SK-N-SH treated with all-trans-retinoic acid at 6 μM for 48 hours (cell line): ENCODE measurements at regions not wholly inside any gene's neighbourhood (a gene's known extent, or its start where the extent isn't known, plus 50 kb on each side); places are given as distances from the start of the nearest gene placed in this dataset.

Experiments used
- ATAC-seq: fragments of 200-7000 bp; cut with Tn5 transposase; 3 replicates; pipeline ENCODE4 v1.9.1; 2020; ENCODE audit warnings: mild to moderate bottlenecking, moderate library complexity
- ARNTL ChIP-seq: fragments of 450-650 bp; formaldehyde crosslinking; IDR thresholded peaks from 2 replicates; pipeline ENCODE4 v1.5.0; 2020; ENCODE audit warnings: low read depth, mild to moderate bottlenecking, moderate library complexity, borderline replicate concordance
- CSDC2 ChIP-seq: fragments of 250-450 bp; sonication (Bioruptor Pico); IDR thresholded peaks from 2 replicates; pipeline ENCODE4 v1.5.0; 2020; ENCODE audit warnings: mild to moderate bottlenecking, moderate library complexity
- ESRRG ChIP-seq: fragments of 250-450 bp; sonication (Bioruptor Pico); IDR thresholded peaks from 2 replicates; pipeline ENCODE4 v1.6.1; 2021; ENCODE audit warnings: mild to moderate bottlenecking
- GLIS3 ChIP-seq: fragments of 250-450 bp; sonication (Bioruptor Pico); IDR thresholded peaks from 2 replicates; pipeline ENCODE4 v1.5.0; 2020; ENCODE audit warnings: mild to moderate bottlenecking, moderate library complexity
- ISL1 ChIP-seq: fragments of 250-450 bp; sonication (Bioruptor Pico); IDR thresholded peaks from 2 replicates; pipeline ENCODE4 v2.1.2; 2022; ENCODE audit warnings: mild to moderate bottlenecking, moderate library complexity
- PPARA ChIP-seq: fragments of 250-450 bp; sonication (Bioruptor Pico); IDR thresholded peaks from 2 replicates; pipeline ENCODE4 v1.5.0; 2020; ENCODE audit warnings: mild to moderate bottlenecking, borderline replicate concordance
- RARB ChIP-seq: fragments of 250-450 bp; sonication (Bioruptor Pico); IDR thresholded peaks from 2 replicates; pipeline ENCODE4 v1.8.0; 2021; ENCODE audit warnings: mild to moderate bottlenecking, moderate library complexity
- SNAI2 ChIP-seq: fragments of 250-450 bp; sonication (Bioruptor Pico); IDR thresholded peaks from 2 replicates; pipeline ENCODE4 v1.5.0; 2020; ENCODE audit warnings: mild to moderate bottlenecking, moderate library complexity
- TCF4 ChIP-seq: fragments of 250-450 bp; sonication (Bioruptor Pico); IDR thresholded peaks from 2 replicates; pipeline ENCODE4 v1.8.0; 2021; ENCODE audit warnings: mild to moderate bottlenecking, moderate library complexity, borderline replicate concordance
- TOX ChIP-seq: fragments of 250-450 bp; sonication (Bioruptor Pico); IDR thresholded peaks from 2 replicates; pipeline ENCODE4 v1.8.0; 2021; ENCODE audit warnings: mild to moderate bottlenecking, moderate library complexity, borderline replicate concordance
- ZC3H10 ChIP-seq: fragments of 250-450 bp; sonication (Bioruptor Pico); IDR thresholded peaks from 2 replicates; pipeline ENCODE4 v1.5.1; 2021; ENCODE audit warnings: mild to moderate bottlenecking, moderate library complexity
- ZFP3 ChIP-seq: fragments of 250-450 bp; sonication (Bioruptor Pico); IDR thresholded peaks from 2 replicates; pipeline ENCODE4 v1.5.0; 2020; ENCODE audit warnings: mild to moderate bottlenecking, moderate library complexity
- ZFP30 ChIP-seq: fragments of 450-650 bp; formaldehyde crosslinking; IDR thresholded peaks from 2 replicates; pipeline ENCODE4 v1.5.0; 2022; ENCODE audit warnings: mild to moderate bottlenecking, moderate library complexity
- ZNF565 ChIP-seq: fragments of 450-650 bp; formaldehyde crosslinking; conservative IDR thresholded peaks from 2 replicates; pipeline ENCODE4 v1.5.0; 2020; ENCODE audit warnings: low read depth, mild to moderate bottlenecking, moderate library complexity
- ZNF70 ChIP-seq: fragments of 450-650 bp; formaldehyde crosslinking; IDR thresholded peaks from 2 replicates; pipeline ENCODE4 v1.5.0; 2020; ENCODE audit warnings: mild to moderate bottlenecking, moderate library complexity
- ZNF8 ChIP-seq: fragments of 450-650 bp; formaldehyde crosslinking; IDR thresholded peaks from 2 replicates; pipeline ENCODE4 v1.5.0; 2020; ENCODE audit warnings: mild to moderate bottlenecking, moderate library complexity
- TF ChIP-seq, protein P1 (sequence below): fragments of 250-450 bp; sonication (Bioruptor Pico); IDR thresholded peaks from 2 replicates; pipeline ENCODE4 v1.5.1; 2020; ENCODE audit warnings: low read depth, mild to moderate bottlenecking, moderate library complexity
- TF ChIP-seq, protein P2 (sequence below): fragments of 250-450 bp; sonication (Bioruptor Pico); IDR thresholded peaks from 2 replicates; pipeline ENCODE4 v1.8.0; 2020; ENCODE audit warnings: mild to moderate bottlenecking, moderate library complexity, borderline replicate concordance
- TF ChIP-seq, protein P3 (sequence below): fragments of 250-450 bp; sonication (Bioruptor Pico); IDR thresholded peaks from 2 replicates; pipeline ENCODE4 v1.5.0; 2020; ENCODE audit warnings: mild to moderate bottlenecking, moderate library complexity
- TF ChIP-seq, protein P4 (sequence below): fragments of 250-450 bp; sonication (Bioruptor Pico); IDR thresholded peaks from 2 replicates; pipeline ENCODE4 v1.8.0; 2021; ENCODE audit warnings: low read depth, mild to moderate bottlenecking, moderate library complexity, borderline replicate concordance
- TF ChIP-seq, protein P5 (sequence below): fragments of 250-450 bp; sonication (Bioruptor Pico); IDR thresholded peaks from 2 replicates; pipeline ENCODE4 v1.5.1; 2021; ENCODE audit warnings: mild to moderate bottlenecking, moderate library complexity

DNA sequence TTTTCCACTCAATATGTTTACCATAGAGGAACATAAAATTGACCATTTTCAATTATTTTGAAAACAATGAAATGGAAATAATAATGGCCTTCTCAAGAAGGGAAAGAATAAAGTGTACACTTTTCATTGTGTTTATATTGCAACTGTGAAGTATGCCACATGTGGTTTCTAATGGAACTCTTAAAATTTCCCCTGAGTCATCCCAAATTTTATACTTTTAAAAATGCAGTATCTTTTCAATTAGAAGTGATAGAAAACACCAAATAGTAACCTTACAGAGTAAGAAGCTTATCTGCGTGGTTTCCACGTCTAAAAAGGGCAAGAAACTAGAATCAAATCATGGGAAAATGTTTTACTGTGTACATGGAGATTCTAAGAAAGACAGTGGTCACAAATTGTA, 70.0 kb downstream of the SCG2 start (continued):
- TF ChIP-seq ZC3H10 (CRISPR knock-in tag) (no peak), ZNF8 (CRISPR knock-in tag) (no peak), ISL1 (CRISPR knock-in tag) (no peak)

DNA sequence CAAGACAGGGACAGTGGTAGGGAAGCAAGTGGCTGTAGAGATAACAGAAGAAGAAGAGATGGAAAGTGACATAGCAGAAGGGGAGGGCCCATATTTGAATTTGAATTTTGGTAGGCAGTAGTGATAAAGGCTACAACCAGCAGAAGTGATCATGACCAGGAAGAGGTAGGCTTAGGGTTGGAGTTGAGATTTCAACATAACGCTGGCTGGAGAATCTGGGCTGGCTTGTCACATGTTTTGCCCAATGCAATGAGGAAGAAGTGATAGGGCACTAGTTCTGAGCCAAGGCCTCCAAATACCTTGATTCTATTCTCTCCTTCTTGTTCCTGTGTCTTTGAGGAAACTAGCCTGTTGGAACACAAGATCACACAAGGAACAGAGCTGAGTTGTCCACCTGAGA, 69.4 kb downstream of the SCG2 start:
- ATAC-seq = no peak
- TF ChIP-seq TOX (CRISPR knock-in tag) (no peak), PPARA (CRISPR knock-in tag) (no peak), ZC3H10 (CRISPR knock-in tag) (no peak), ZNF70 (CRISPR knock-in tag) (no peak)
- TF ChIP-seq, protein P1, sequence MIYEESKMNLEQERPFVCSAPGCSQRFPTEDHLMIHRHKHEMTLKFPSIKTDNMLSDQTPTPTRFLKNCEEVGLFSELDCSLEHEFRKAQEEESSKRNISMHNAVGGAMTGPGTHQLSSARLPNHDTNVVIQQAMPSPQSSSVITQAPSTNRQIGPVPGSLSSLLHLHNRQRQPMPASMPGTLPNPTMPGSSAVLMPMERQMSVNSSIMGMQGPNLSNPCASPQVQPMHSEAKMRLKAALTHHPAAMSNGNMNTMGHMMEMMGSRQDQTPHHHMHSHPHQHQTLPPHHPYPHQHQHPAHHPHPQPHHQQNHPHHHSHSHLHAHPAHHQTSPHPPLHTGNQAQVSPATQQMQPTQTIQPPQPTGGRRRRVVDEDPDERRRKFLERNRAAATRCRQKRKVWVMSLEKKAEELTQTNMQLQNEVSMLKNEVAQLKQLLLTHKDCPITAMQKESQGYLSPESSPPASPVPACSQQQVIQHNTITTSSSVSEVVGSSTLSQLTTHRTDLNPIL (CRISPR knock-in tag) = no peak

DNA sequence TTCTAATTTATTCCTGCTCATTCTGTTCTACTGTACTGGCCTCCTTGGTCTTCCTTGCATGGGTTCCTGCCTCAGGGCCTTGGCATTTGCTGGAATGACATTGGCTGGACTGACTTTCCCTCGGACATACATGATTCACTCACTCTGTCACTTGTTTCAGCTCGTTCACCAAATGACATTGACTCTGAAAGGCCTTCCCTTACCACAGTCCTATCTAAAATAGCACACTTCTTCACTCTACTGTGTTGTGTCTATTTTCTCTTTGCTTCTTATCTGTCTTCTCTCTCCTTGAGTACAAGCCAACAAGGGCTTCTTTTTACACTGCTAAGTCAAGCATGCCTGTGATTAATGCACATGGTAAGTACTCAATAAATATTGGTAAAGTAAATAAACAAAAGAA, 65.6 kb downstream of the SCG2 start:
- ATAC-seq = no peak
- no peak for TF ChIP-seq TCF4 (CRISPR knock-in tag)
- no peak for TF ChIP-seq ZFP30 (CRISPR knock-in tag)
- TF ChIP-seq ARNTL = no peak
- TF ChIP-seq ZNF70 (CRISPR knock-in tag) = no peak
- TF ChIP-seq GLIS3 (CRISPR knock-in tag) = no peak
- TF ChIP-seq, protein P2, sequence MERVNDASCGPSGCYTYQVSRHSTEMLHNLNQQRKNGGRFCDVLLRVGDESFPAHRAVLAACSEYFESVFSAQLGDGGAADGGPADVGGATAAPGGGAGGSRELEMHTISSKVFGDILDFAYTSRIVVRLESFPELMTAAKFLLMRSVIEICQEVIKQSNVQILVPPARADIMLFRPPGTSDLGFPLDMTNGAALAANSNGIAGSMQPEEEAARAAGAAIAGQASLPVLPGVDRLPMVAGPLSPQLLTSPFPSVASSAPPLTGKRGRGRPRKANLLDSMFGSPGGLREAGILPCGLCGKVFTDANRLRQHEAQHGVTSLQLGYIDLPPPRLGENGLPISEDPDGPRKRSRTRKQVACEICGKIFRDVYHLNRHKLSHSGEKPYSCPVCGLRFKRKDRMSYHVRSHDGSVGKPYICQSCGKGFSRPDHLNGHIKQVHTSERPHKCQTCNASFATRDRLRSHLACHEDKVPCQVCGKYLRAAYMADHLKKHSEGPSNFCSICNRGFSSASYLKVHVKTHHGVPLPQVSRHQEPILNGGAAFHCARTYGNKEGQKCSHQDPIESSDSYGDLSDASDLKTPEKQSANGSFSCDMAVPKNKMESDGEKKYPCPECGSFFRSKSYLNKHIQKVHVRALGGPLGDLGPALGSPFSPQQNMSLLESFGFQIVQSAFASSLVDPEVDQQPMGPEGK (CRISPR knock-in tag) = no peak
- no peak for TF ChIP-seq SNAI2 (CRISPR knock-in tag)

DNA sequence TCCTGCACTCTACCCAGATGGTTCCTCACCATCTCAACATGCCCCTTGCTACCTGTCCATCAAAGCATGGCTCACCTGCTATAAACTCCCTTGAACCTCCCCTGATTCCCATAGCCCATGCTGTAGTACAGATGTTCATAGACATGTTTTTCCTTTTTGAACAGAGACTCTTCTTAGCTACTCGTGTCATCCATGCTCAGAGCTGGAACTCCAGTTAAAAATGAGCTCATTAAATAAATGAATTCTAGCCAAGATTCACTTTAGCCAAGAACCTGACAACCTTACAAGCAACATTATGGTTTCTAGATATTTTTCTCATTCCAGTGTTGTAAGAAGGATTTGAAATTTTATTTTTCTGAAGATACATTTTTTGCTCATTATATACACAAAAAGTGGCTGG, 65.0 kb downstream of the SCG2 start:
- TF ChIP-seq, protein P3, sequence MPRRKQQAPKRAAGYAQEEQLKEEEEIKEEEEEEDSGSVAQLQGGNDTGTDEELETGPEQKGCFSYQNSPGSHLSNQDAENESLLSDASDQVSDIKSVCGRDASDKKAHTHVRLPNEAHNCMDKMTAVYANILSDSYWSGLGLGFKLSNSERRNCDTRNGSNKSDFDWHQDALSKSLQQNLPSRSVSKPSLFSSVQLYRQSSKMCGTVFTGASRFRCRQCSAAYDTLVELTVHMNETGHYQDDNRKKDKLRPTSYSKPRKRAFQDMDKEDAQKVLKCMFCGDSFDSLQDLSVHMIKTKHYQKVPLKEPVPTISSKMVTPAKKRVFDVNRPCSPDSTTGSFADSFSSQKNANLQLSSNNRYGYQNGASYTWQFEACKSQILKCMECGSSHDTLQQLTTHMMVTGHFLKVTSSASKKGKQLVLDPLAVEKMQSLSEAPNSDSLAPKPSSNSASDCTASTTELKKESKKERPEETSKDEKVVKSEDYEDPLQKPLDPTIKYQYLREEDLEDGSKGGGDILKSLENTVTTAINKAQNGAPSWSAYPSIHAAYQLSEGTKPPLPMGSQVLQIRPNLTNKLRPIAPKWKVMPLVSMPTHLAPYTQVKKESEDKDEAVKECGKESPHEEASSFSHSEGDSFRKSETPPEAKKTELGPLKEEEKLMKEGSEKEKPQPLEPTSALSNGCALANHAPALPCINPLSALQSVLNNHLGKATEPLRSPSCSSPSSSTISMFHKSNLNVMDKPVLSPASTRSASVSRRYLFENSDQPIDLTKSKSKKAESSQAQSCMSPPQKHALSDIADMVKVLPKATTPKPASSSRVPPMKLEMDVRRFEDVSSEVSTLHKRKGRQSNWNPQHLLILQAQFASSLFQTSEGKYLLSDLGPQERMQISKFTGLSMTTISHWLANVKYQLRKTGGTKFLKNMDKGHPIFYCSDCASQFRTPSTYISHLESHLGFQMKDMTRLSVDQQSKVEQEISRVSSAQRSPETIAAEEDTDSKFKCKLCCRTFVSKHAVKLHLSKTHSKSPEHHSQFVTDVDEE (CRISPR knock-in tag) = no peak
- TF ChIP-seq, protein P4, sequence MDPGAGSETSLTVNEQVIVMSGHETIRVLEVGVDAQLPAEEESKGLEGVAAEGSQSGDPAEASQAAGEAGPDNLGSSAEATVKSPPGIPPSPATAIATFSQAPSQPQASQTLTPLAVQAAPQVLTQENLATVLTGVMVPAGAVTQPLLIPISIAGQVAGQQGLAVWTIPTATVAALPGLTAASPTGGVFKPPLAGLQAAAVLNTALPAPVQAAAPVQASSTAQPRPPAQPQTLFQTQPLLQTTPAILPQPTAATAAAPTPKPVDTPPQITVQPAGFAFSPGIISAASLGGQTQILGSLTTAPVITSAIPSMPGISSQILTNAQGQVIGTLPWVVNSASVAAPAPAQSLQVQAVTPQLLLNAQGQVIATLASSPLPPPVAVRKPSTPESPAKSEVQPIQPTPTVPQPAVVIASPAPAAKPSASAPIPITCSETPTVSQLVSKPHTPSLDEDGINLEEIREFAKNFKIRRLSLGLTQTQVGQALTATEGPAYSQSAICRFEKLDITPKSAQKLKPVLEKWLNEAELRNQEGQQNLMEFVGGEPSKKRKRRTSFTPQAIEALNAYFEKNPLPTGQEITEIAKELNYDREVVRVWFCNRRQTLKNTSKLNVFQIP = no peak
- TF ChIP-seq ISL1 (CRISPR knock-in tag) (no peak), ZNF70 (CRISPR knock-in tag) (no peak), TCF4 (CRISPR knock-in tag) (no peak), ZC3H10 (CRISPR knock-in tag) (no peak), ARNTL (no peak), RARB (no peak), ZFP3 (CRISPR knock-in tag) (no peak), GLIS3 (CRISPR knock-in tag) (no peak), ESRRG (CRISPR knock-in tag) (no peak), TOX (CRISPR knock-in tag) (no peak), ZNF565 (no peak), CSDC2 (CRISPR knock-in tag) (no peak), PPARA (CRISPR knock-in tag) (no peak)
- TF ChIP-seq, protein P5, sequence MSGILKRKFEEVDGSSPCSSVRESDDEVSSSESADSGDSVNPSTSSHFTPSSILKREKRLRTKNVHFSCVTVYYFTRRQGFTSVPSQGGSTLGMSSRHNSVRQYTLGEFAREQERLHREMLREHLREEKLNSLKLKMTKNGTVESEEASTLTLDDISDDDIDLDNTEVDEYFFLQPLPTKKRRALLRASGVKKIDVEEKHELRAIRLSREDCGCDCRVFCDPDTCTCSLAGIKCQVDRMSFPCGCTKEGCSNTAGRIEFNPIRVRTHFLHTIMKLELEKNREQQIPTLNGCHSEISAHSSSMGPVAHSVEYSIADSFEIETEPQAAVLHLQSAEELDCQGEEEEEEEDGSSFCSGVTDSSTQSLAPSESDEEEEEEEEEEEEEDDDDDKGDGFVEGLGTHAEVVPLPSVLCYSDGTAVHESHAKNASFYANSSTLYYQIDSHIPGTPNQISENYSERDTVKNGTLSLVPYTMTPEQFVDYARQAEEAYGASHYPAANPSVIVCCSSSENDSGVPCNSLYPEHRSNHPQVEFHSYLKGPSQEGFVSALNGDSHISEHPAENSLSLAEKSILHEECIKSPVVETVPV (CRISPR knock-in tag) = no peak
- TF ChIP-seq, protein P2 (CRISPR knock-in tag) = no peak
- TF ChIP-seq, all 23 proteins: peak for 0
- no peak for ATAC-seq
